GM23338 (cell line): ENCODE measurements at regions not wholly inside any gene's neighbourhood (a gene's known extent, or its start where the extent isn't known, plus 50 kb on each side); places are given as distances from the start of the nearest gene placed in this dataset.

ENCODE experiments used
- ATAC-seq: fragments of 200-7000 bp; cut with Tn5 transposase; 3 replicates; pipeline ENCODE4 v1.9.1; 2020
- DNase-seq: peaks from one replicate; pipeline ENCODE4 v3.0.0-alpha.2; 2015; ENCODE audit warnings: low spot score
- H2AFZ ChIP-seq: fragments of 200-600 bp; sonication (generic); 2 replicates; pipeline ENCODE4 v1.8.0; 2016; ENCODE audit warnings: antibody characterized with exemption, mild to moderate bottlenecking, moderate library complexity
- H3F3A ChIP-seq: fragments of 200-600 bp; sonication (generic); replicated peaks from 2 replicates; pipeline ENCODE4 v1.8.0; 2017; ENCODE audit warnings: antibody characterized with exemption, mixed run types, low read depth
- H3K27ac ChIP-seq: fragments of 200-600 bp; sonication (generic); 2 replicates; pipeline ENCODE4 v1.6.1; 2016; ENCODE audit warnings: low read depth
- H3K27me3 ChIP-seq: fragments of 200-600 bp; sonication (generic); 2 replicates; pipeline ENCODE4 v1.8.0; 2016; ENCODE audit warnings: mild to moderate bottlenecking, mixed run types, moderate library complexity; ENCODE audit not compliant: insufficient read depth
- H3K36me3 ChIP-seq: fragments of 200-600 bp; sonication (generic); 2 replicates; pipeline ENCODE4 v1.8.0; 2016; ENCODE audit warnings: mild to moderate bottlenecking; ENCODE audit not compliant: insufficient read depth
- H3K4me1 ChIP-seq: fragments of 200-600 bp; sonication (generic); 2 replicates; pipeline ENCODE4 v1.8.0; 2016; ENCODE audit warnings: mild to moderate bottlenecking, moderate library complexity; ENCODE audit not compliant: insufficient read depth
- H3K4me2 ChIP-seq: fragments of 200-600 bp; sonication (generic); 2 replicates; pipeline ENCODE4 v1.7.1; 2017; ENCODE audit warnings: mixed run types
- H3K4me3 ChIP-seq: fragments of 200-600 bp; sonication (generic); 2 replicates; pipeline ENCODE4 v1.6.1; 2016; ENCODE audit warnings: mixed run types
- H3K79me2 ChIP-seq: fragments of 200-600 bp; sonication (generic); replicated peaks from 2 replicates; pipeline ENCODE4 v1.8.0; 2017; ENCODE audit warnings: mild to moderate bottlenecking; ENCODE audit not compliant: insufficient read depth
- H3K9me2 ChIP-seq: fragments of 200-600 bp; sonication (generic); 2 replicates; pipeline ENCODE4 v1.8.0; 2017; ENCODE audit not compliant: insufficient read depth
- H4K20me1 ChIP-seq: fragments of 200-600 bp; sonication (generic); replicated peaks from 2 replicates; pipeline ENCODE4 v1.8.0; 2017; ENCODE audit warnings: mild to moderate bottlenecking; ENCODE audit not compliant: insufficient read depth
- H3K27ac Mint-ChIP-seq: 2 replicates; pipeline ENCODE4 v1.8.0; 2020; ENCODE audit warnings: inconsistent platforms, mild to moderate bottlenecking, moderate library complexity, mixed read lengths
- H3K27me3 Mint-ChIP-seq: 3 replicates; pipeline ENCODE4 v1.8.0; 2022; ENCODE audit warnings: low read depth, mild to moderate bottlenecking, moderate library complexity, mixed read lengths, inconsistent platforms; ENCODE audit not compliant: insufficient read depth, poor library complexity
- H3K36me3 Mint-ChIP-seq: 3 replicates; pipeline ENCODE4 v1.8.0; 2021; ENCODE audit warnings: low read depth, mild to moderate bottlenecking, inconsistent platforms, moderate library complexity, mixed read lengths
- H3K4me1 Mint-ChIP-seq: 3 replicates; pipeline ENCODE4 v1.8.0; 2020; ENCODE audit warnings: mild to moderate bottlenecking, inconsistent platforms, mixed read lengths
- H3K4me3 Mint-ChIP-seq: 3 replicates; pipeline ENCODE4 v1.8.0; 2021; ENCODE audit warnings: moderate library complexity, mild to moderate bottlenecking, inconsistent platforms, mixed read lengths
- H3K9me3 Mint-ChIP-seq: 3 replicates; pipeline ENCODE4 v1.8.0; 2020; ENCODE audit warnings: moderate library complexity, mild to moderate bottlenecking, inconsistent platforms, mixed read lengths
- CREB1 ChIP-seq: fragments of 250-450 bp; sonication (Bioruptor Pico); IDR thresholded peaks from 2 replicates; pipeline ENCODE4 v1.5.0; 2020; ENCODE audit warnings: low read depth, mild to moderate bottlenecking, moderate library complexity
- CTCF ChIP-seq, 2 experiments: fragments of 200-600 bp in 1 of 2; sonication (generic) in 1 of 2; conservative IDR thresholded peaks; 2 replicates each; pipeline versions ENCODE4 v1.5.1 to v1.6.1; 2016 to 2017; ENCODE audit warnings: antibody characterized with exemption in 2 of 2, low read depth in 2 of 2, mild to moderate bottlenecking in 2 of 2, moderate library complexity in 1 of 2
- EZH2 ChIP-seq: fragments of 200-600 bp; sonication (generic); IDR thresholded peaks from one replicate; pipeline ENCODE4 v1.8.0; 2017; ENCODE audit warnings: antibody characterized with exemption, mild to moderate bottlenecking, low read depth; ENCODE audit not compliant: unreplicated experiment
- EZH2phosphoT487 ChIP-seq: fragments of 200-600 bp; sonication (generic); IDR thresholded peaks from one replicate; pipeline ENCODE4 v1.8.1; 2018; ENCODE audit warnings: antibody characterized with exemption; ENCODE audit not compliant: unreplicated experiment
- JUNB ChIP-seq: IDR thresholded peaks from one replicate; pipeline ENCODE4 v1.6.1; 2016; ENCODE audit warnings: antibody characterized with exemption; ENCODE audit not compliant: unreplicated experiment
- NANOG ChIP-seq: IDR thresholded peaks from 2 replicates; pipeline ENCODE4 v1.6.1; 2016; ENCODE audit warnings: antibody characterized with exemption, borderline replicate concordance
- POLR2AphosphoS5 ChIP-seq: IDR thresholded peaks from 2 replicates; pipeline ENCODE4 v1.6.1; 2016; ENCODE audit warnings: antibody characterized with exemption, low read depth
- STAT1 ChIP-seq: IDR thresholded peaks from one replicate; pipeline ENCODE4 v1.6.1; 2016; ENCODE audit warnings: antibody characterized with exemption; ENCODE audit not compliant: unreplicated experiment
- ZNF114 ChIP-seq: fragments of 250-450 bp; sonication (Bioruptor Pico); IDR thresholded peaks from 2 replicates; pipeline ENCODE4 v1.5.0; 2020; ENCODE audit warnings: mild to moderate bottlenecking, moderate library complexity
- ZNF331 ChIP-seq: fragments of 250-450 bp; sonication (Bioruptor Pico); IDR thresholded peaks from 2 replicates; pipeline ENCODE4 v1.5.0; 2020; ENCODE audit warnings: low read depth, mild to moderate bottlenecking, moderate library complexity
- TF ChIP-seq, protein P1 (sequence below): fragments of 250-450 bp; sonication (Bioruptor Pico); IDR thresholded peaks from 2 replicates; pipeline ENCODE4 v1.5.0; 2020; ENCODE audit warnings: mild to moderate bottlenecking, moderate library complexity
- TF ChIP-seq, protein P2 (sequence below): IDR thresholded peaks from 2 replicates; pipeline ENCODE4 v1.6.1; 2016; ENCODE audit warnings: antibody characterized with exemption
- TF ChIP-seq, protein P3 (sequence below): IDR thresholded peaks from one replicate; pipeline ENCODE4 v1.6.1; 2018; ENCODE audit warnings: antibody characterized with exemption; ENCODE audit not compliant: unreplicated experiment

- H3K27me3 Mint-ChIP-seq: peaks cover 2% of the 10 kb centered on the region
- no peak overlapping the region for H3K27ac Mint-ChIP-seq
- H3K4me1 ChIP-seq: peaks cover 15% of the 10 kb centered on the region
- H3K4me3 Mint-ChIP-seq: no peak overlapping the region
- H3K36me3 ChIP-seq: no peaks in the 10 kb centered on the region
- DNase-seq (no peak), ATAC-seq (no peak)
- no peak overlapping the region for H3K27ac ChIP-seq
- TF ChIP-seq EZH2 (no peak), ZNF114 (CRISPR knock-in tag) (no peak), POLR2AphosphoS5 (no peak), JUNB (no peak), ZNF331 (CRISPR knock-in tag) (no peak), NANOG (no peak), EZH2phosphoT487 (no peak), CREB1 (CRISPR knock-in tag) (no peak), CTCF (conservative IDR thresholded peaks at IDR 0.05; ENCODE audit: low read depth in 2 of 2) (no peak), STAT1 (no peak)
- TF ChIP-seq, protein P1, sequence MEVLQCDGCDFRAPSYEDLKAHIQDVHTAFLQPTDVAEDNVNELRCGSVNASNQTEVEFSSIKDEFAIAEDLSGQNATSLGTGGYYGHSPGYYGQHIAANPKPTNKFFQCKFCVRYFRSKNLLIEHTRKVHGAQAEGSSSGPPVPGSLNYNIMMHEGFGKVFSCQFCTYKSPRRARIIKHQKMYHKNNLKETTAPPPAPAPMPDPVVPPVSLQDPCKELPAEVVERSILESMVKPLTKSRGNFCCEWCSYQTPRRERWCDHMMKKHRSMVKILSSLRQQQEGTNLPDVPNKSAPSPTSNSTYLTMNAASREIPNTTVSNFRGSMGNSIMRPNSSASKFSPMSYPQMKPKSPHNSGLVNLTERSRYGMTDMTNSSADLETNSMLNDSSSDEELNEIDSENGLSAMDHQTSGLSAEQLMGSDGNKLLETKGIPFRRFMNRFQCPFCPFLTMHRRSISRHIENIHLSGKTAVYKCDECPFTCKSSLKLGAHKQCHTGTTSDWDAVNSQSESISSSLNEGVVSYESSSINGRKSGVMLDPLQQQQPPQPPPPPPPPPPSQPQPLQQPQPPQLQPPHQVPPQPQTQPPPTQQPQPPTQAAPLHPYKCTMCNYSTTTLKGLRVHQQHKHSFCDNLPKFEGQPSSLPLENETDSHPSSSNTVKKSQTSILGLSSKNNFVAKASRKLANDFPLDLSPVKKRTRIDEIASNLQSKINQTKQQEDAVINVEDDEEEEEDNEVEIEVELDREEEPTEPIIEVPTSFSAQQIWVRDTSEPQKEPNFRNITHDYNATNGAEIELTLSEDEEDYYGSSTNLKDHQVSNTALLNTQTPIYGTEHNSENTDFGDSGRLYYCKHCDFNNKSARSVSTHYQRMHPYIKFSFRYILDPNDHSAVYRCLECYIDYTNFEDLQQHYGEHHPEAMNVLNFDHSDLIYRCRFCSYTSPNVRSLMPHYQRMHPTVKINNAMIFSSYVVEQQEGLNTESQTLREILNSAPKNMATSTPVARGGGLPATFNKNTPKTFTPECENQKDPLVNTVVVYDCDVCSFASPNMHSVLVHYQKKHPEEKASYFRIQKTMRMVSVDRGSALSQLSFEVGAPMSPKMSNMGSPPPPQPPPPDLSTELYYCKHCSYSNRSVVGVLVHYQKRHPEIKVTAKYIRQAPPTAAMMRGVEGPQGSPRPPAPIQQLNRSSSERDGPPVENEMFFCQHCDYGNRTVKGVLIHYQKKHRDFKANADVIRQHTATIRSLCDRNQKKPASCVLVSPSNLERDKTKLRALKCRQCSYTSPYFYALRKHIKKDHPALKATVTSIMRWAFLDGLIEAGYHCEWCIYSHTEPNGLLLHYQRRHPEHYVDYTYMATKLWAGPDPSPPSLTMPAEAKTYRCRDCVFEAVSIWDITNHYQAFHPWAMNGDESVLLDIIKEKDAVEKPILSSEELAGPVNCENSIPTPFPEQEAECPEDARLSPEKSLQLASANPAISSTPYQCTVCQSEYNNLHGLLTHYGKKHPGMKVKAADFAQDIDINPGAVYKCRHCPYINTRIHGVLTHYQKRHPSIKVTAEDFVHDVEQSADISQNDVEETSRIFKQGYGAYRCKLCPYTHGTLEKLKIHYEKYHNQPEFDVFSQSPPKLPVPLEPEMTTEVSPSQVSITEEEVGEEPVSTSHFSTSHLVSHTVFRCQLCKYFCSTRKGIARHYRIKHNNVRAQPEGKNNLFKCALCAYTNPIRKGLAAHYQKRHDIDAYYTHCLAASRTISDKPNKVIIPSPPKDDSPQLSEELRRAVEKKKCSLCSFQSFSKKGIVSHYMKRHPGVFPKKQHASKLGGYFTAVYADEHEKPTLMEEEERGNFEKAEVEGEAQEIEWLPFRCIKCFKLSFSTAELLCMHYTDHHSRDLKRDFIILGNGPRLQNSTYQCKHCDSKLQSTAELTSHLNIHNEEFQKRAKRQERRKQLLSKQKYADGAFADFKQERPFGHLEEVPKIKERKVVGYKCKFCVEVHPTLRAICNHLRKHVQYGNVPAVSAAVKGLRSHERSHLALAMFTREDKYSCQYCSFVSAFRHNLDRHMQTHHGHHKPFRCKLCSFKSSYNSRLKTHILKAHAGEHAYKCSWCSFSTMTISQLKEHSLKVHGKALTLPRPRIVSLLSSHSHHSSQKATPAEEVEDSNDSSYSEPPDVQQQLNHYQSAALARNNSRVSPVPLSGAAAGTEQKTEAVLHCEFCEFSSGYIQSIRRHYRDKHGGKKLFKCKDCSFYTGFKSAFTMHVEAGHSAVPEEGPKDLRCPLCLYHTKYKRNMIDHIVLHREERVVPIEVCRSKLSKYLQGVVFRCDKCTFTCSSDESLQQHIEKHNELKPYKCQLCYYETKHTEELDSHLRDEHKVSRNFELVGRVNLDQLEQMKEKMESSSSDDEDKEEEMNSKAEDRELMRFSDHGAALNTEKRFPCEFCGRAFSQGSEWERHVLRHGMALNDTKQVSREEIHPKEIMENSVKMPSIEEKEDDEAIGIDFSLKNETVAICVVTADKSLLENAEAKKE: no peak
- TF ChIP-seq, protein P2, sequence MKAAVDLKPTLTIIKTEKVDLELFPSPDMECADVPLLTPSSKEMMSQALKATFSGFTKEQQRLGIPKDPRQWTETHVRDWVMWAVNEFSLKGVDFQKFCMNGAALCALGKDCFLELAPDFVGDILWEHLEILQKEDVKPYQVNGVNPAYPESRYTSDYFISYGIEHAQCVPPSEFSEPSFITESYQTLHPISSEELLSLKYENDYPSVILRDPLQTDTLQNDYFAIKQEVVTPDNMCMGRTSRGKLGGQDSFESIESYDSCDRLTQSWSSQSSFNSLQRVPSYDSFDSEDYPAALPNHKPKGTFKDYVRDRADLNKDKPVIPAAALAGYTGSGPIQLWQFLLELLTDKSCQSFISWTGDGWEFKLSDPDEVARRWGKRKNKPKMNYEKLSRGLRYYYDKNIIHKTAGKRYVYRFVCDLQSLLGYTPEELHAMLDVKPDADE: no peak
- TF ChIP-seq, protein P3, sequence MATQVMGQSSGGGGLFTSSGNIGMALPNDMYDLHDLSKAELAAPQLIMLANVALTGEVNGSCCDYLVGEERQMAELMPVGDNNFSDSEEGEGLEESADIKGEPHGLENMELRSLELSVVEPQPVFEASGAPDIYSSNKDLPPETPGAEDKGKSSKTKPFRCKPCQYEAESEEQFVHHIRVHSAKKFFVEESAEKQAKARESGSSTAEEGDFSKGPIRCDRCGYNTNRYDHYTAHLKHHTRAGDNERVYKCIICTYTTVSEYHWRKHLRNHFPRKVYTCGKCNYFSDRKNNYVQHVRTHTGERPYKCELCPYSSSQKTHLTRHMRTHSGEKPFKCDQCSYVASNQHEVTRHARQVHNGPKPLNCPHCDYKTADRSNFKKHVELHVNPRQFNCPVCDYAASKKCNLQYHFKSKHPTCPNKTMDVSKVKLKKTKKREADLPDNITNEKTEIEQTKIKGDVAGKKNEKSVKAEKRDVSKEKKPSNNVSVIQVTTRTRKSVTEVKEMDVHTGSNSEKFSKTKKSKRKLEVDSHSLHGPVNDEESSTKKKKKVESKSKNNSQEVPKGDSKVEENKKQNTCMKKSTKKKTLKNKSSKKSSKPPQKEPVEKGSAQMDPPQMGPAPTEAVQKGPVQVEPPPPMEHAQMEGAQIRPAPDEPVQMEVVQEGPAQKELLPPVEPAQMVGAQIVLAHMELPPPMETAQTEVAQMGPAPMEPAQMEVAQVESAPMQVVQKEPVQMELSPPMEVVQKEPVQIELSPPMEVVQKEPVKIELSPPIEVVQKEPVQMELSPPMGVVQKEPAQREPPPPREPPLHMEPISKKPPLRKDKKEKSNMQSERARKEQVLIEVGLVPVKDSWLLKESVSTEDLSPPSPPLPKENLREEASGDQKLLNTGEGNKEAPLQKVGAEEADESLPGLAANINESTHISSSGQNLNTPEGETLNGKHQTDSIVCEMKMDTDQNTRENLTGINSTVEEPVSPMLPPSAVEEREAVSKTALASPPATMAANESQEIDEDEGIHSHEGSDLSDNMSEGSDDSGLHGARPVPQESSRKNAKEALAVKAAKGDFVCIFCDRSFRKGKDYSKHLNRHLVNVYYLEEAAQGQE: no peak
- peaks cover 4% of the 10 kb centered on the region; the same call in 2 of the 3 replicates for H3K36me3 Mint-ChIP-seq
- 0 out of 2 replicates have a peak, but pooled peaks cover 2% of the 10 kb centered on the region for H3K9me2 ChIP-seq
- H3K79me2 ChIP-seq: no peaks in the 10 kb centered on the region
- peaks cover 4% of the 10 kb centered on the region; the same call in 2 of the 3 replicates for H3K9me3 Mint-ChIP-seq
- peaks cover 9% of the 10 kb centered on the region for H3K4me1 Mint-ChIP-seq
- no peak overlapping the region for H3K4me3 ChIP-seq
- no peak overlapping the region for H2AFZ ChIP-seq
- no peaks in the 10 kb centered on the region for H3F3A ChIP-seq
- no peak overlapping the region for H3K4me2 ChIP-seq
- no peaks in the 10 kb centered on the region for H4K20me1 ChIP-seq
- no peaks in the 10 kb centered on the region for H3K27me3 ChIP-seq
These were observed 182.5 kb upstream of the NXPH2 start for GRCh38 chr2:138962686-138963085.
